ENCODE measurements at regions not wholly inside any gene's neighbourhood (a gene's known extent, or its start where the extent isn't known, plus 50 kb on each side); places are given as distances from the start of the nearest gene placed in this dataset.

GRCh38 chr18:7395566-7395965 is 164.7 kb downstream of the LRRC30 start:
- TF ChIP-seq CTCF (IDR thresholded peaks at IDR 0.05; ENCODE audit: low read length): no peak
- no peak for TF ChIP-seq EZH2 (IDR thresholded peaks at IDR 0.05; ENCODE audit: borderline replicate concordance, low read length)
